DOHH2 (cell line): ENCODE measurements at regions not wholly inside any gene's neighbourhood (a gene's known extent, or its start where the extent isn't known, plus 50 kb on each side); places are given as distances from the start of the nearest gene placed in this dataset.

Experiments
- EZH2phosphoT487 ChIP-seq: fragments of 200-600 bp; sonication (generic); IDR thresholded peaks from 2 replicates; pipeline ENCODE4 v1.6.1; 2017; ENCODE audit warnings: borderline replicate concordance, mild to moderate bottlenecking, antibody characterized with exemption, low read length, moderate library complexity, mixed read lengths
- TF ChIP-seq, protein P1 (sequence below): fragments of 200-600 bp; sonication (generic); IDR thresholded peaks from one replicate; pipeline ENCODE4 v1.5.1; 2014; ENCODE audit warnings: antibody characterized with exemption, mild to moderate bottlenecking, low read depth, low read length; ENCODE audit not compliant: poor library complexity, severe bottlenecking

GRCh38 chr5:64096771-64097170 lies 68.9 kb upstream of the RNF180 start:
- TF ChIP-seq, protein P1, sequence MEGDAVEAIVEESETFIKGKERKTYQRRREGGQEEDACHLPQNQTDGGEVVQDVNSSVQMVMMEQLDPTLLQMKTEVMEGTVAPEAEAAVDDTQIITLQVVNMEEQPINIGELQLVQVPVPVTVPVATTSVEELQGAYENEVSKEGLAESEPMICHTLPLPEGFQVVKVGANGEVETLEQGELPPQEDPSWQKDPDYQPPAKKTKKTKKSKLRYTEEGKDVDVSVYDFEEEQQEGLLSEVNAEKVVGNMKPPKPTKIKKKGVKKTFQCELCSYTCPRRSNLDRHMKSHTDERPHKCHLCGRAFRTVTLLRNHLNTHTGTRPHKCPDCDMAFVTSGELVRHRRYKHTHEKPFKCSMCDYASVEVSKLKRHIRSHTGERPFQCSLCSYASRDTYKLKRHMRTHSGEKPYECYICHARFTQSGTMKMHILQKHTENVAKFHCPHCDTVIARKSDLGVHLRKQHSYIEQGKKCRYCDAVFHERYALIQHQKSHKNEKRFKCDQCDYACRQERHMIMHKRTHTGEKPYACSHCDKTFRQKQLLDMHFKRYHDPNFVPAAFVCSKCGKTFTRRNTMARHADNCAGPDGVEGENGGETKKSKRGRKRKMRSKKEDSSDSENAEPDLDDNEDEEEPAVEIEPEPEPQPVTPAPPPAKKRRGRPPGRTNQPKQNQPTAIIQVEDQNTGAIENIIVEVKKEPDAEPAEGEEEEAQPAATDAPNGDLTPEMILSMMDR: no peak
- no peak for TF ChIP-seq EZH2phosphoT487
